HFFc6 (cell line): ENCODE measurements at regions not wholly inside any gene's neighbourhood (a gene's known extent, or its start where the extent isn't known, plus 50 kb on each side); places are given as distances from the start of the nearest gene placed in this dataset.
"Not testable (repeated sequence)": the region's sequence is repeated elsewhere in the genome, so short reads cannot be mapped to it uniquely, and the experiment has no call there.

ENCODE experiments used
- DNase-seq: peaks from one replicate; pipeline ENCODE4 v3.0.0-alpha.2; 2018
- H3K27ac Mint-ChIP-seq: 2 replicates; pipeline ENCODE4 v1.8.0; 2020; ENCODE audit warnings: mild to moderate bottlenecking, mixed read lengths
- H3K27me3 Mint-ChIP-seq: 2 replicates; pipeline ENCODE4 v1.8.0; 2021; ENCODE audit warnings: mild to moderate bottlenecking, moderate library complexity, mixed read lengths; ENCODE audit not compliant: insufficient read depth
- H3K36me3 Mint-ChIP-seq: 2 replicates; pipeline ENCODE4 v1.8.0; 2021; ENCODE audit warnings: low read depth, mixed read lengths
- H3K4me1 Mint-ChIP-seq: 2 replicates; pipeline ENCODE4 v1.8.0; 2020; ENCODE audit warnings: low read depth, mixed read lengths
- H3K4me3 Mint-ChIP-seq: 2 replicates; pipeline ENCODE4 v1.8.0; 2020; ENCODE audit warnings: mild to moderate bottlenecking, moderate library complexity, mixed read lengths
- H3K9me3 Mint-ChIP-seq: 2 replicates; pipeline ENCODE4 v1.8.0; 2020; ENCODE audit warnings: mild to moderate bottlenecking, mixed read lengths
- CTCF ChIP-seq: fragments of 200-600 bp; sonication (generic); IDR thresholded peaks from 2 replicates; pipeline ENCODE4 v1.5.0; 2021; ENCODE audit warnings: antibody characterized with exemption, mild to moderate bottlenecking

- no peak for DNase-seq
- no peaks in the 10 kb centered on the region for H3K36me3 Mint-ChIP-seq
- no peak for TF ChIP-seq CTCF
Measured at GRCh38 chr18:60248336-60249330, 123.9 kb downstream of the MC4R start.

DNA sequence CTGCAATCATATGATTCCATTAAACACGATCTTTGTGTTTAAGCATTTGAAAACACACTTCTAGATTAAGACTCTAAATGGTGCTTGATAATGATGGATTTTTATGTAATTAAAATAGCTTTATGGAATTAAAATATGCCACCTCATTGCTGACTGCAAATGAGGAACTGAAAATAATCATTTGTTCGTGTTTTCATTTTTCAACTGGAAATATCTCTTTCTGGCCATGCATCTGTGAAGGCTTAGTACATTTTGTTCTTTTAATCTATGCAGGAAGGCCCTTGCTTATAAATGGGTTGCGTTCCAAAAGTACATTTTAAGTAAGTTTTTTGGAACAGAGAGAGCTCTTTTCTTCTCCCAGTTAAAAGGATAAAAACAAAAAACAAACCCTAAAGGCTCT is 125.5 kb downstream of the MC4R start:
- TF ChIP-seq CTCF = no peak
- DNase-seq = no peak
- no peaks in the 10 kb centered on the region for H3K9me3 Mint-ChIP-seq
- H3K27me3 Mint-ChIP-seq = peaks cover 2% of the 10 kb centered on the region
- no peaks in the 10 kb centered on the region for H3K4me1 Mint-ChIP-seq
- H3K27ac Mint-ChIP-seq = no peak overlapping the region
- H3K36me3 Mint-ChIP-seq = no peaks in the 10 kb centered on the region
- H3K4me3 Mint-ChIP-seq = no peak overlapping the region

More at GRCh38 chr18:60248336-60249330, 123.9 kb downstream of the MC4R start:
- Mint-ChIP-seq H3K27me3 (no peaks in the 10 kb centered on the region; the same call in none of the 2 replicates), H3K4me3 (no peak overlapping the region), H3K27ac (no peak overlapping the region), H3K9me3 (no peaks in the 10 kb centered on the region), H3K4me1 (no peaks in the 10 kb centered on the region)

DNA sequence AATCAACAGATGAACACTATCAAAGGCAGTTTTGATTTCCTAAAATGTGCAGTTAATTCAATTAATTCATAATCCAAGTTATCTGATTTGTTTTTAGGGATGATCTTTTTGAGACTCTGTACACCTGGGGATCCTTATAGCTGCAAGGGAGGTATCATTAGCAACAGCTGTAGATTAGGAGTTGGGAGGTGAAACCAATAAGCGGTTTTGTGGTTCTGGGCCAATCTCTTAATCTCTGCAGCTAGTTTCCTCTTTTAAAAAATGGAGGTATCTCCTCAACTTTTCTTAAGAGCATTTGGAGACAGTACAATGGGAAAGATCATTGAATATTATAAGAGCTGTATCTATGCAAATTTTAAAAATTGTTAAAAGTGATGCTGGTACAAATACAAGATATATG is 126.0 kb downstream of the MC4R start:
- TF ChIP-seq CTCF = no peak
- H3K4me3 Mint-ChIP-seq = no peak overlapping the region
- H3K4me1 Mint-ChIP-seq = no peaks in the 10 kb centered on the region
- no peaks in the 10 kb centered on the region for H3K9me3 Mint-ChIP-seq
- H3K36me3 Mint-ChIP-seq = no peaks in the 10 kb centered on the region
- H3K27ac Mint-ChIP-seq = no peak overlapping the region
- DNase-seq = no peak
- H3K27me3 Mint-ChIP-seq = peaks cover 2% of the 10 kb centered on the region

DNA sequence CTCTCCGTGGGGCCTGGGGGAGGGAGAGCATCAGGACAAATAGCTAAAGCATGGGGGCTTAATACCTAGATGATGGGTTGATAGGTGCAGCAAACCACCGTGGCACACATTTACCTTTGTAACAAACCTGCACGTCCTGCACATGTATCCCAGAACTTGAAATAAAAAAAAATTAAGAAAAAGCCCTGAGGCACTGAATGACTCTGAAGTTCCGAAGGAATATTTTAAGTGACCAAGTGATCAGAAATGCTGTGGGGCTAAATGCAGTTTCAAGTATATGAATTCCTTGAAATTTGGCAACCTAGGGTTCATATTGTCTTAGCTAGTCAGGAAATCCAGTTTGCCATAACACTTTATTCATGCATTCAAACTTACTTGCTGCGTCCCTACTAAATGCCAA is 127.5 kb downstream of the MC4R start:
- DNase-seq = no peak
- H3K27me3 Mint-ChIP-seq = peaks cover 2% of the 10 kb centered on the region
- TF ChIP-seq CTCF = no peak
- no peaks in the 10 kb centered on the region for H3K4me1 Mint-ChIP-seq
- no peaks in the 10 kb centered on the region for H3K9me3 Mint-ChIP-seq
- H3K36me3 Mint-ChIP-seq = no peaks in the 10 kb centered on the region
- no peak overlapping the region for H3K27ac Mint-ChIP-seq
- H3K4me3 Mint-ChIP-seq = no peak overlapping the region

GRCh38 chr18:60239024-60239710 is 133.4 kb downstream of the MC4R start:
- not testable (repeated sequence) for H3K4me1 Mint-ChIP-seq, H3K27ac Mint-ChIP-seq, H3K9me3 Mint-ChIP-seq, H3K36me3 Mint-ChIP-seq, H3K4me3 Mint-ChIP-seq, H3K27me3 Mint-ChIP-seq, DNase-seq

DNA sequence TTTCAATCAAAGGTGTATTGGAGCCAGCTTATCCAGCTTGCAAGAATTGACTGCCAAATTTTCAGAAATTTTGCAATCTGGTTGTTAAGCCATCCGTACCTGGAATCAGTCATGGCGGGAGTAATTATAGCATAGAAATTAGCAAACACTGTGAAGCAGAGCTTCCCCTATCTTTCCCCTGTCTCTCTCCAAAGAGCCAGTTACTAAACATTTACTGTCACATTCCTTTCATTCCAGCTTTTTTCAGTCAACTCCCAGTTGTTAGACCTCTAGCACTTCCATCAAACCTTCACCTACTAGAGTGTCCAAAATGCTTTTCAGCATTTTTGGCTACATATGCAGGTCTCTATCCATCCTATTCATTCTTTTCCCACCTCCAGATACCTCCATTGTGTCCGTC is 137.4 kb downstream of the MC4R start:
- Mint-ChIP-seq H3K36me3 (no peaks in the 10 kb centered on the region), H3K9me3 (no peaks in the 10 kb centered on the region), H3K4me1 (no peaks in the 10 kb centered on the region), H3K4me3 (no peak overlapping the region), H3K27me3 (peaks cover 2% of the 10 kb centered on the region; the same call in 1 of the 2 replicates), H3K27ac (no peak overlapping the region)
- TF ChIP-seq CTCF = no peak
- DNase-seq = no peak
